Activated CD4-positive, CD25-positive, alpha-beta regulatory T cell treated with anti-CD3 and anti-CD28 coated beads, Interleukin-2, amount 50 U/mL, for 24 hours (primary cell): ENCODE measurements at regions not wholly inside any gene's neighbourhood (a gene's known extent, or its start where the extent isn't known, plus 50 kb on each side); places are given as distances from the start of the nearest gene placed in this dataset.

Experiments used
- ATAC-seq, 2 donors: fragments of 150-1000 bp; cut with Tn5 transposase; one replicate each; pipeline ENCODE4 v1.10.0; 2021; ENCODE audit warnings: mild to moderate bottlenecking in 1 of 2, moderate library complexity in 1 of 2

- ATAC-seq = no peak
Measured at GRCh38 chr2:42928692-42929545, 136.5 kb upstream of the HAAO start.

- ATAC-seq = no peak
Measured at GRCh38 chr2:42928161-42928691, 135.8 kb upstream of the HAAO start.

- ATAC-seq = no peak
Measured at GRCh38 chr2:42927334-42928160, 135.2 kb upstream of the HAAO start.

GRCh38 chr2:42926434-42927333 is 134.3 kb upstream of the HAAO start:
- no peak for ATAC-seq

GRCh38 chr2:42925742-42926433 is 133.5 kb upstream of the HAAO start:
- no peak for ATAC-seq

GRCh38 chr2:42924418-42924886 is 132.1 kb upstream of the HAAO start:
- no peak for ATAC-seq

GRCh38 chr2:42923580-42924417 is 131.4 kb upstream of the HAAO start:
- no peak for ATAC-seq

- no peak for ATAC-seq
Measured at GRCh38 chr2:42922790-42923579, 130.6 kb upstream of the HAAO start.

- ATAC-seq = no peak
Measured at GRCh38 chr2:42922293-42922692, 129.9 kb upstream of the HAAO start.

- ATAC-seq = no peak
Measured at GRCh38 chr2:42921721-42922120, 129.3 kb upstream of the HAAO start.

GRCh38 chr2:42921147-42921520 is 128.8 kb upstream of the HAAO start:
- no peak for ATAC-seq

GRCh38 chr2:42920446-42921146 is 128.2 kb upstream of the HAAO start:
- ATAC-seq = no peak

- ATAC-seq = no peak
Measured at GRCh38 chr2:42918671-42919318, 126.4 kb upstream of the HAAO start.

GRCh38 chr2:42918041-42918440 is 125.7 kb upstream of the HAAO start:
- ATAC-seq = no peak

GRCh38 chr2:42917425-42917927 is 125.1 kb upstream of the HAAO start:
- ATAC-seq = no peak

- ATAC-seq = no peak
Measured at GRCh38 chr2:42916324-42916723, 123.9 kb upstream of the HAAO start.

GRCh38 chr2:42914860-42915259 is 122.5 kb upstream of the HAAO start:
- no peak for ATAC-seq

- ATAC-seq = no peak
Measured at GRCh38 chr2:42914314-42914713, 121.9 kb upstream of the HAAO start.
